ENCODE measurements at regions not wholly inside any gene's neighbourhood (a gene's known extent, or its start where the extent isn't known, plus 50 kb on each side); places are given as distances from the start of the nearest gene placed in this dataset.

DNA sequence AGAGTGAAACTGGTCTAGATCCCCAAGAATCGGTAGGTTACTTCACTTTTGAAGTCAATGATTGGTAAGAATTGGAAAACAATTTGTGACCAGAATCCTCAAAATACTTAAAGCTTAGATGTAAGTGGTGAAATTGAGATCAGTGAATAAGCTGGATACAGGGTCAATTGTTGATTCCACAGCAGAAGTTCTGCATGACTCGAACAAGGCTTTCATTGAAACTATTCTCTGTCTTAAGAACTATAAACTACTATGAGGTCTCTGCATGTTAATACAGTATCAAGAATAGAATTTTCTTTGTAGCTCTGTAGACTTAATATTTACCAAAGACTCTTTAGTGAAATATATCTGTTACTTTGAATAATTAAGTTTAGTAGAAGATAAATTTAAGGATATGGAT, 324.2 kb upstream of the FIGN start:
- CTCF ChIA-PET (ENCODE audit: partially characterized antibody) = interaction anchor here (0.8 to 2.1 kb wide), 11 partner anchors 10 to 890 kb away, joined by 3 to 16 read pairs (median 3); no protein-coding TSS in a partner anchor

More for the DNA sequence above, 324.2 kb upstream of the FIGN start:
- Histone ChIP-seq H3K14ac (ENCODE audit: insufficient read length) (no peak overlapping the region), H3K79me1 (ENCODE audit: low read depth, low read length) (no peaks in the 10 kb centered on the region), H3K9ac (replicated peaks in 1 of 4; ENCODE audit: extremely low read depth in 1 of 4, low read depth in 3 of 4, low read length in 3 of 4) (no peak overlapping the region), H3K23ac (ENCODE audit: insufficient read length) (no peak overlapping the region), H3K23me2 (ENCODE audit: low read depth, low read length) (no peaks in the 10 kb centered on the region), H3K36me3 (ENCODE audit: control insufficient read depth in 2 of 4, insufficient read depth in 4 of 4, low read length in 3 of 4) (no peaks in the 10 kb centered on the region), H2AK5ac (ENCODE audit: low read depth, low read length) (no peak overlapping the region), H4K5ac (ENCODE audit: insufficient read length, low read depth, low read length) (no peak overlapping the region), H4K20me1 (replicated peaks in 1 of 2; ENCODE audit: control insufficient read depth in 1 of 2, insufficient read depth in 2 of 2, low read length in 2 of 2) (no peaks in the 10 kb centered on the region), H3K79me2 (ENCODE audit: control insufficient read depth in 1 of 2, insufficient read depth in 2 of 2, low read length in 2 of 2) (no peaks in the 10 kb centered on the region), H4K8ac (ENCODE audit: extremely low read depth, insufficient read depth, low read length) (no peak overlapping the region), H3K4ac (replicated peaks; ENCODE audit: insufficient read length, low read depth, low read length) (no peak overlapping the region), H3K18ac (ENCODE audit: extremely low read depth, low read length) (no peak overlapping the region), H3K4me3 (ENCODE audit: extremely low read depth in 1 of 4, insufficient read depth in 2 of 4, low read depth in 3 of 4, low read length in 4 of 4) (no peak overlapping the region), H3K4me2 (ENCODE audit: insufficient read depth in 1 of 2, low read depth in 2 of 2, low read length in 2 of 2) (no peak overlapping the region), H4K91ac (replicated peaks; ENCODE audit: insufficient read length, low read length) (no peak overlapping the region), H3K27ac (ENCODE audit: low read depth, low read length) (no peak overlapping the region), H3K9me3 (ENCODE audit: insufficient read depth in 2 of 2, low read depth in 1 of 2, low read length in 1 of 2) (no peaks in the 10 kb centered on the region), H3K56ac (replicated peaks; ENCODE audit: insufficient read length, low read depth, low read length) (no peak overlapping the region), H3K27me3 (replicated peaks in 1 of 4; ENCODE audit: control insufficient read depth in 3 of 4, extremely low read depth in 1 of 4, insufficient read depth in 3 of 4, low read length in 3 of 4) (no peaks in the 10 kb centered on the region), H2BK5ac (ENCODE audit: low read depth, low read length) (no peak overlapping the region), H2BK120ac (replicated peaks; ENCODE audit: low read depth, low read length) (no peak overlapping the region), H3K4me1 (replicated peaks in 1 of 4; ENCODE audit: control insufficient read depth in 3 of 4, insufficient read depth in 4 of 4, low read length in 3 of 4) (no peaks in the 10 kb centered on the region), H2BK15ac (ENCODE audit: low read length) (no peak overlapping the region), H2BK20ac (ENCODE audit: low read length) (no peak overlapping the region), H2AFZ (ENCODE audit: low read length) (no peak overlapping the region), H2BK12ac (ENCODE audit: low read depth, low read length) (no peak overlapping the region)
- no peak for DNase-seq (ENCODE audit: low read depth in 1 of 2, low spot score in 2 of 2)
- POLR2A ChIA-PET (ENCODE audit: partially characterized antibody) = no interaction called here
- WGBS, 2 experiments (ENCODE audit: extremely low coverage in 1 of 2, insufficient coverage in 1 of 2, insufficient read length in 1 of 2, insufficient replicate concordance in 2 of 2, low coverage in 1 of 2, low lambda C conversion rate in 2 of 2, missing lambda C conversion rate in 1 of 2) = 84% methylated on average over 2 of the region's 2 CpGs; no CpG with 5 or more reads in 1 of the 2 experiments
- FAIRE-seq = no peak
- no peak for TF ChIP-seq CHD1 (IDR thresholded peaks at IDR 0.05; ENCODE audit: low read depth, low read length)

Data from H1 (cell line).